Endothelial cell of umbilical vein (primary cell): ENCODE measurements at regions not wholly inside any gene's neighbourhood (a gene's known extent, or its start where the extent isn't known, plus 50 kb on each side); places are given as distances from the start of the nearest gene placed in this dataset.
"Not testable (repeated sequence)": the region's sequence is repeated elsewhere in the genome, so short reads cannot be mapped to it uniquely, and the experiment has no call there.

Source experiments
- BruUV-seq: library from RNA; stranded (reverse); fragments of 400-500 nt; replicated peaks from 2 replicates; lab custom pipeline; 2021; lab: Mats Ljungman, UMichigan
- CTCF ChIA-PET: fragments of 300-600, 350-600 bp; sonication (Branson Sonifier 250); formaldehyde crosslinking; loops from one replicate; lab custom pipeline; 2021; ENCODE audit warnings: antibody characterized with exemption, inconsistent platforms; lab: Charles Lee
- POLR2A ChIA-PET: fragments of 300-600, 350-600 bp; sonication (Branson Sonifier 250); formaldehyde crosslinking; loops from one replicate; lab custom pipeline; 2021; ENCODE audit warnings: antibody characterized with exemption, inconsistent platforms; lab: Charles Lee
- DNase-seq: peaks from one replicate; pipeline ENCODE4 v3.0.0-alpha.2; 2011; ENCODE audit warnings: low read depth, low spot score
- FAIRE-seq: peaks from 2 replicates; lab custom pipeline; 2011; peaks lifted over from hg19 to GRCh38; lab: Jason Lieb, UNC
- H2AFZ ChIP-seq: 2 replicates; pipeline ENCODE4 v1.6.0; 2012; ENCODE audit warnings: low read depth, low read length, control low read depth, inconsistent platforms
- H3K27ac ChIP-seq: 2 replicates; pipeline ENCODE4 v1.5.1; 2011; ENCODE audit warnings: low read depth, mild to moderate bottlenecking, control low read depth, low read length, moderate library complexity; ENCODE audit not compliant: insufficient read depth
- H3K27me3 ChIP-seq, 2 experiments: 2 replicates each; pipeline versions ENCODE4 v1.6.0 to v1.6.1; 2011; ENCODE audit warnings: low read length in 2 of 2, mixed read lengths in 1 of 2; ENCODE audit not compliant: control insufficient read depth in 2 of 2, insufficient read depth in 2 of 2
- H3K36me3 ChIP-seq, 2 experiments: 2 replicates in 1 of 2; 3 replicates in 1 of 2; pipeline ENCODE4 v1.5.1; 2011; ENCODE audit warnings: low read length in 2 of 2, mild to moderate bottlenecking in 1 of 2, moderate library complexity in 1 of 2; ENCODE audit not compliant: control insufficient read depth in 2 of 2, insufficient read depth in 2 of 2; ENCODE audit errors: extremely low read depth in 1 of 2
- H3K4me1 ChIP-seq: 3 replicates; pipeline ENCODE4 v1.5.1; 2011; ENCODE audit warnings: mild to moderate bottlenecking, low read length; ENCODE audit not compliant: control insufficient read depth, insufficient read depth; ENCODE audit errors: extremely low read depth
- H3K4me2 ChIP-seq: 2 replicates; pipeline ENCODE4 v1.6.1; 2011; ENCODE audit warnings: low read length, control low read depth, mixed read lengths; ENCODE audit not compliant: insufficient read depth
- H3K4me3 ChIP-seq, 3 experiments: fragments of 200-600 bp in 1 of 3; sonication (generic), shearing (Covaris generic) in 1 of 3; replicated peaks in 1 of 3; 2 replicates each; pipeline ENCODE4 v1.5.1; 2011 to 2016; ENCODE audit warnings: control low read depth in 3 of 3, low read length in 3 of 3, mild to moderate bottlenecking in 2 of 3, inconsistent platforms in 1 of 3, low read depth in 1 of 3, moderate library complexity in 1 of 3; ENCODE audit not compliant: insufficient read depth in 1 of 3
- H3K79me2 ChIP-seq: 2 replicates; pipeline ENCODE4 v1.6.0; 2012; ENCODE audit warnings: low read length, inconsistent platforms; ENCODE audit not compliant: control insufficient read depth, insufficient read depth
- H3K9ac ChIP-seq: replicated peaks from 2 replicates; pipeline ENCODE3; 2011; ENCODE audit warnings: low read length, control low read depth; ENCODE audit not compliant: insufficient read depth; ENCODE audit errors: extremely low read depth
- H3K9me1 ChIP-seq: replicated peaks from 3 replicates; pipeline ENCODE4 v1.6.0; 2011; ENCODE audit warnings: mild to moderate bottlenecking, low read length; ENCODE audit not compliant: control insufficient read depth, insufficient read depth; ENCODE audit errors: extremely low read depth
- H3K9me3 ChIP-seq: replicated peaks from 2 replicates; pipeline ENCODE4 v1.5.1; 2012; ENCODE audit warnings: low read length, inconsistent platforms; ENCODE audit not compliant: control insufficient read depth, insufficient read depth
- H4K20me1 ChIP-seq: replicated peaks from 2 replicates; pipeline ENCODE3; 2011; ENCODE audit warnings: mild to moderate bottlenecking, low read length; ENCODE audit not compliant: control insufficient read depth, insufficient read depth; ENCODE audit errors: extremely low read depth
- EZH2 ChIP-seq: IDR thresholded peaks from 2 replicates; pipeline ENCODE4 v1.6.1; 2012; ENCODE audit warnings: borderline replicate concordance, low read depth, mild to moderate bottlenecking, moderate library complexity, low read length, inconsistent platforms; ENCODE audit not compliant: severe bottlenecking
- FOS ChIP-seq: IDR thresholded peaks from 2 replicates; pipeline ENCODE4 v1.6.1; 2011; ENCODE audit warnings: mild to moderate bottlenecking, low read length, moderate library complexity, borderline replicate concordance; ENCODE audit not compliant: insufficient read depth
- GATA2 ChIP-seq: IDR thresholded peaks from 2 replicates; pipeline ENCODE4 v1.7.0; 2011; ENCODE audit warnings: low read depth, mild to moderate bottlenecking, moderate library complexity, mixed read lengths, low read length; ENCODE audit not compliant: insufficient read length, insufficient read depth
- JUN ChIP-seq: IDR thresholded peaks from 2 replicates; pipeline ENCODE4 v1.6.1; 2011; ENCODE audit warnings: borderline replicate concordance, low read depth; ENCODE audit not compliant: insufficient read length, insufficient read depth
- MAX ChIP-seq: IDR thresholded peaks from 2 replicates; pipeline ENCODE4 v1.6.1; 2011; ENCODE audit not compliant: insufficient read depth, insufficient read length
- MYC ChIP-seq: IDR thresholded peaks from one replicate; pipeline ENCODE4 v1.6.1; 2011; ENCODE audit warnings: mild to moderate bottlenecking, low read depth, low read length
- POLR2A ChIP-seq: IDR thresholded peaks from 2 replicates; pipeline ENCODE4 v1.6.1; 2012; ENCODE audit warnings: low read depth, mild to moderate bottlenecking, control low read depth, low read length
- POLR2AphosphoS5 ChIP-seq: IDR thresholded peaks from 2 replicates; pipeline ENCODE4 v1.6.1; 2012; ENCODE audit warnings: low read depth, mild to moderate bottlenecking, control low read depth, low read length, moderate library complexity; ENCODE audit not compliant: insufficient read depth
- dilution Hi-C: fragments of 300-500 bp; cut with MboI; formaldehyde crosslinking; loops from one replicate; pipeline ENCODE4 v1.15.0; 2019; ENCODE audit warnings: low sequenced_read_pairs; ENCODE audit not compliant: extremely low pct_ligation_motif_present
- intact Hi-C: fragments of 100-400 bp; cut with micrococcal nuclease; formaldehyde crosslinking; loops from one replicate; pipeline ENCODE4 v1.10.0; 2022
- TF ChIP-seq, protein P1 (sequence below), 2 donors: IDR thresholded peaks; 1 replicate in 1 of 2; 2 replicates in 1 of 2; pipeline ENCODE4 v1.5.1; 2011; ENCODE audit warnings: low read length in 2 of 2, mild to moderate bottlenecking in 2 of 2, moderate library complexity in 2 of 2, control low read depth in 1 of 2, inconsistent platforms in 1 of 2, low read depth in 1 of 2; ENCODE audit not compliant: insufficient read depth in 1 of 2; ENCODE audit errors: extremely low read depth in 1 of 2

GRCh38 chr14:40009771-40010170 lies 577.5 kb upstream of the FBXO33 start:
- Histone ChIP-seq H3K9me3 (peaks cover 2% of the 10 kb centered on the region), H3K27me3 (no peaks in the 10 kb centered on the region), H3K4me2 (no peak overlapping the region), H3K4me1 (no peaks in the 10 kb centered on the region), H3K4me3 (no peak overlapping the region), H3K9me1 (no peaks in the 10 kb centered on the region), H3K36me3 (no peaks in the 10 kb centered on the region), H3K79me2 (no peaks in the 10 kb centered on the region), H4K20me1 (no peaks in the 10 kb centered on the region), H3K9ac (no peak overlapping the region), H2AFZ (no peak overlapping the region), H3K27ac (no peak overlapping the region)
- ChIA-PET POLR2A (no interaction called here), CTCF (no interaction called here)
- dilution Hi-C loops (no loop called here), intact Hi-C loops (no loop called here)
- DNase-seq (no peak), FAIRE-seq (no peak)
- TF ChIP-seq FOS: no peak
- TF ChIP-seq GATA2: no peak
- TF ChIP-seq, protein P1, sequence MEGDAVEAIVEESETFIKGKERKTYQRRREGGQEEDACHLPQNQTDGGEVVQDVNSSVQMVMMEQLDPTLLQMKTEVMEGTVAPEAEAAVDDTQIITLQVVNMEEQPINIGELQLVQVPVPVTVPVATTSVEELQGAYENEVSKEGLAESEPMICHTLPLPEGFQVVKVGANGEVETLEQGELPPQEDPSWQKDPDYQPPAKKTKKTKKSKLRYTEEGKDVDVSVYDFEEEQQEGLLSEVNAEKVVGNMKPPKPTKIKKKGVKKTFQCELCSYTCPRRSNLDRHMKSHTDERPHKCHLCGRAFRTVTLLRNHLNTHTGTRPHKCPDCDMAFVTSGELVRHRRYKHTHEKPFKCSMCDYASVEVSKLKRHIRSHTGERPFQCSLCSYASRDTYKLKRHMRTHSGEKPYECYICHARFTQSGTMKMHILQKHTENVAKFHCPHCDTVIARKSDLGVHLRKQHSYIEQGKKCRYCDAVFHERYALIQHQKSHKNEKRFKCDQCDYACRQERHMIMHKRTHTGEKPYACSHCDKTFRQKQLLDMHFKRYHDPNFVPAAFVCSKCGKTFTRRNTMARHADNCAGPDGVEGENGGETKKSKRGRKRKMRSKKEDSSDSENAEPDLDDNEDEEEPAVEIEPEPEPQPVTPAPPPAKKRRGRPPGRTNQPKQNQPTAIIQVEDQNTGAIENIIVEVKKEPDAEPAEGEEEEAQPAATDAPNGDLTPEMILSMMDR (IDR thresholded peaks at IDR 0.05; ENCODE audit: extremely low read depth in 1 of 2, insufficient read depth in 1 of 2, low read depth in 1 of 2, low read length in 2 of 2): no peak
- TF ChIP-seq MYC: no peak
- TF ChIP-seq MAX: no peak
- TF ChIP-seq JUN: no peak
- no peak for TF ChIP-seq EZH2
- TF ChIP-seq POLR2A: no peak
- no peak for TF ChIP-seq POLR2AphosphoS5
- BruUV-seq: no TSS peak

- H3K9me3 ChIP-seq, H3K27ac ChIP-seq, intact Hi-C loops, H3K9me1 ChIP-seq, H4K20me1 ChIP-seq, POLR2A ChIA-PET, BruUV-seq, H3K4me2 ChIP-seq, H3K4me3 ChIP-seq, FAIRE-seq, DNase-seq, H3K27me3 ChIP-seq, H3K9ac ChIP-seq, H3K79me2 ChIP-seq, CTCF ChIA-PET, H3K4me1 ChIP-seq, dilution Hi-C loops, H2AFZ ChIP-seq, H3K36me3 ChIP-seq: not testable (repeated sequence)
Observed at GRCh38 chr14:40008345-40008744, 576.1 kb upstream of the FBXO33 start.
